Left ventricle myocardium inferior (tissue), 1 donor: ENCODE measurements at regions not wholly inside any gene's neighbourhood (a gene's known extent, or its start where the extent isn't known, plus 50 kb on each side); places are given as distances from the start of the nearest gene placed in this dataset.
"Not testable (repeated sequence)": the region's sequence is repeated elsewhere in the genome, so short reads cannot be mapped to it uniquely, and the experiment has no call there.

Experiments used
- DNase-seq: peaks from one replicate; pipeline ENCODE4 v3.0.0-alpha.2; 2020
- H3K27ac ChIP-seq: fragments of 200-600 bp; replicated peaks from 2 replicates; pipeline ENCODE4 v1.8.0; 2021
- H3K27me3 ChIP-seq: fragments of 200-600 bp; 2 replicates; pipeline ENCODE4 v1.8.0; 2021; ENCODE audit warnings: low read depth
- H3K36me3 ChIP-seq: fragments of 200-600 bp; 2 replicates; pipeline ENCODE4 v1.8.0; 2021
- H3K4me1 ChIP-seq: fragments of 200-600 bp; 2 replicates; pipeline ENCODE4 v1.8.0; 2021
- H3K4me3 ChIP-seq: fragments of 200-600 bp; 2 replicates; pipeline ENCODE4 v1.8.0; 2021; ENCODE audit warnings: mild to moderate bottlenecking, moderate library complexity
- H3K9me3 ChIP-seq: fragments of 200-600 bp; replicated peaks from 2 replicates; pipeline ENCODE4 v1.8.0; 2021
- intact Hi-C: fragments of 100-400 bp; cut with micrococcal nuclease; formaldehyde crosslinking; loops from one replicate; pipeline ENCODE4 v1.11.0; 2022
- donor health status: DM: no; HTN: yes; CAD: no; lungs with severe emphysema.

GRCh38 chr16:33734650-33735049 is 275.2 kb downstream of the TP53TG3F start:
- H3K4me3 ChIP-seq, H3K4me1 ChIP-seq, H3K36me3 ChIP-seq, DNase-seq, H3K9me3 ChIP-seq, H3K27ac ChIP-seq, H3K27me3 ChIP-seq, intact Hi-C loops: not testable (repeated sequence)

- H3K36me3 ChIP-seq, H3K4me3 ChIP-seq, H3K4me1 ChIP-seq, H3K9me3 ChIP-seq, intact Hi-C loops, H3K27ac ChIP-seq, DNase-seq: not testable (repeated sequence)
- H3K27me3 ChIP-seq = peaks cover 17% of the 10 kb centered on the region
Observed at GRCh38 chr16:33766869-33767765, 307.7 kb downstream of the TP53TG3F start.

- H3K9me3 ChIP-seq, H3K27ac ChIP-seq, H3K4me3 ChIP-seq, H3K4me1 ChIP-seq, H3K36me3 ChIP-seq, intact Hi-C loops, DNase-seq: not testable (repeated sequence)
- H3K27me3 ChIP-seq = peaks cover 17% of the 10 kb centered on the region
Observed at GRCh38 chr16:33768710-33769109, 309.3 kb downstream of the TP53TG3F start.

- H3K9me3 ChIP-seq, H3K36me3 ChIP-seq, DNase-seq, H3K4me1 ChIP-seq, H3K27ac ChIP-seq, intact Hi-C loops, H3K4me3 ChIP-seq: not testable (repeated sequence)
- peaks cover 17% of the 10 kb centered on the region for H3K27me3 ChIP-seq
Observed at GRCh38 chr16:33769180-33769846, 309.9 kb downstream of the TP53TG3F start.

GRCh38 chr16:33770478-33770877 is 311.1 kb downstream of the TP53TG3F start:
- H3K4me3 ChIP-seq, DNase-seq, H3K4me1 ChIP-seq, H3K27ac ChIP-seq, intact Hi-C loops, H3K9me3 ChIP-seq, H3K36me3 ChIP-seq: not testable (repeated sequence)
- peaks cover 17% of the 10 kb centered on the region for H3K27me3 ChIP-seq

GRCh38 chr16:33771211-33771610 is 311.8 kb downstream of the TP53TG3F start:
- H3K9me3 ChIP-seq, intact Hi-C loops, DNase-seq, H3K36me3 ChIP-seq, H3K4me3 ChIP-seq, H3K27ac ChIP-seq, H3K4me1 ChIP-seq: not testable (repeated sequence)
- peaks cover 17% of the 10 kb centered on the region for H3K27me3 ChIP-seq

GRCh38 chr16:33773966-33774365 is 314.6 kb downstream of the TP53TG3F start:
- H3K27ac ChIP-seq, H3K9me3 ChIP-seq, H3K4me3 ChIP-seq, H3K4me1 ChIP-seq, H3K36me3 ChIP-seq, DNase-seq, intact Hi-C loops: not testable (repeated sequence)
- peaks cover 15% of the 10 kb centered on the region for H3K27me3 ChIP-seq

GRCh38 chr16:33774724-33775123 is 315.3 kb downstream of the TP53TG3F start:
- DNase-seq, H3K4me1 ChIP-seq, intact Hi-C loops, H3K36me3 ChIP-seq, H3K9me3 ChIP-seq, H3K27ac ChIP-seq, H3K4me3 ChIP-seq: not testable (repeated sequence)
- peaks cover 14% of the 10 kb centered on the region for H3K27me3 ChIP-seq

GRCh38 chr16:33816328-33816944 is 357.0 kb downstream of the TP53TG3F start:
- DNase-seq, H3K27ac ChIP-seq, H3K27me3 ChIP-seq, H3K4me1 ChIP-seq, intact Hi-C loops, H3K4me3 ChIP-seq, H3K9me3 ChIP-seq, H3K36me3 ChIP-seq: not testable (repeated sequence)

- DNase-seq, H3K4me1 ChIP-seq, H3K4me3 ChIP-seq, H3K36me3 ChIP-seq, intact Hi-C loops, H3K27ac ChIP-seq, H3K27me3 ChIP-seq, H3K9me3 ChIP-seq: not testable (repeated sequence)
Observed at GRCh38 chr16:33824736-33825135, 365.3 kb downstream of the TP53TG3F start.

- H3K9me3 ChIP-seq, H3K27ac ChIP-seq, H3K4me1 ChIP-seq, intact Hi-C loops, H3K36me3 ChIP-seq, DNase-seq, H3K4me3 ChIP-seq, H3K27me3 ChIP-seq: not testable (repeated sequence)
Observed at GRCh38 chr16:33827522-33827921, 368.1 kb downstream of the TP53TG3F start.

- intact Hi-C loops, H3K4me3 ChIP-seq, H3K27ac ChIP-seq, DNase-seq, H3K9me3 ChIP-seq, H3K27me3 ChIP-seq, H3K36me3 ChIP-seq, H3K4me1 ChIP-seq: not testable (repeated sequence)
Observed at GRCh38 chr16:33839157-33839556, 379.7 kb downstream of the TP53TG3F start.
